ENCODE measurements at regions not wholly inside any gene's neighbourhood (a gene's known extent, or its start where the extent isn't known, plus 50 kb on each side); places are given as distances from the start of the nearest gene placed in this dataset.
A peak's percentile ranks its signal among the peaks of the same experiment; 100 is the strongest.

DNA sequence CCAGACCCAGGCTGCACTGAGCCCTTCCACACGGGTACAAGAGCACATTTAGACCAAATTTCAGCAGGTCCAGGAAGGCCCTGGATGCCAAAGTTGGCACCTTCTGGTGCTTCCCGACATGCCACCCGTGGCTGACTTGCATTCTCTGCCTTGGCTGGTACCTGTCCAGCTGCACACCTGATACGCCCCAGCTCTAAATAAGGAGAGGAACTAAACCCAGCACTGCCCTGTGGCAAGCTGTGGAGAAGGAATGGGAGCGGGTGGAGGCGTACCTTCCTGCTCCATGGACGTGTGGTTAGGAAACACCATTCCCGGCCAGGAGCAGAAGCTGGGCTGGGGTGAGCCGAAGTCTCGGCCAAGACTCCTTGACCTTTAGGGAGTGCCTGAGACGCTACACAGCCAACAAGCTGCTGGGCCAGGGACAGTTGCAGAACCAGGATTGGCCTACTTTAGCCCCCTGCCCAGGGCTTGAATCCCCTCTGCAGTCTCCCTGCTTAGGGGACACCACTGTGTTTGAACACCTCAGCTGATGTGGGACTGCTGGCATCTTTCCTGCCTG, 86.5 kb upstream of the TAF1B start:
- H3F3A ChIP-seq (ENCODE audit: low read depth) = peaks cover 12% of the 10 kb centered on the region; the same call in 1 of the 2 replicates
- TF ChIP-seq EZH2phosphoT487 (IDR thresholded peaks at IDR 0.05; ENCODE audit: borderline replicate concordance) = no peak
- H4K20me1 ChIP-seq (ENCODE audit: insufficient read depth, low read length, poor library complexity, severe bottlenecking) = no peaks in the 10 kb centered on the region
- H3K9me3 ChIP-seq (ENCODE audit: insufficient read depth, low read depth, low read length) = no peaks in the 10 kb centered on the region
- H3K27me3 ChIP-seq (ENCODE audit: insufficient read depth, low read length, poor library complexity, severe bottlenecking) = no peaks in the 10 kb centered on the region
- peaks cover 26% of the 10 kb centered on the region for H3K4me1 ChIP-seq (ENCODE audit: insufficient read depth, low read length, poor library complexity, severe bottlenecking)
- no peak overlapping the region for H3K4me2 ChIP-seq (ENCODE audit: low read depth, low read length, poor library complexity, severe bottlenecking)
- no peaks in the 10 kb centered on the region for H3K36me3 ChIP-seq (ENCODE audit: insufficient read depth, low read length)
- no peaks in the 10 kb centered on the region for H3K9me2 ChIP-seq (replicated peaks; ENCODE audit: low read depth, low read length)
- H2AFZ ChIP-seq (ENCODE audit: low read length) = no peak overlapping the region
- H3K4me3 ChIP-seq (ENCODE audit: low read length, poor library complexity, severe bottlenecking) = no peak overlapping the region
- no peaks in the 10 kb centered on the region for H3K79me2 ChIP-seq (ENCODE audit: insufficient read depth, low read length)
- no peak overlapping the region for H3K9ac ChIP-seq (ENCODE audit: low read depth, low read length, poor library complexity, severe bottlenecking)

DNA sequence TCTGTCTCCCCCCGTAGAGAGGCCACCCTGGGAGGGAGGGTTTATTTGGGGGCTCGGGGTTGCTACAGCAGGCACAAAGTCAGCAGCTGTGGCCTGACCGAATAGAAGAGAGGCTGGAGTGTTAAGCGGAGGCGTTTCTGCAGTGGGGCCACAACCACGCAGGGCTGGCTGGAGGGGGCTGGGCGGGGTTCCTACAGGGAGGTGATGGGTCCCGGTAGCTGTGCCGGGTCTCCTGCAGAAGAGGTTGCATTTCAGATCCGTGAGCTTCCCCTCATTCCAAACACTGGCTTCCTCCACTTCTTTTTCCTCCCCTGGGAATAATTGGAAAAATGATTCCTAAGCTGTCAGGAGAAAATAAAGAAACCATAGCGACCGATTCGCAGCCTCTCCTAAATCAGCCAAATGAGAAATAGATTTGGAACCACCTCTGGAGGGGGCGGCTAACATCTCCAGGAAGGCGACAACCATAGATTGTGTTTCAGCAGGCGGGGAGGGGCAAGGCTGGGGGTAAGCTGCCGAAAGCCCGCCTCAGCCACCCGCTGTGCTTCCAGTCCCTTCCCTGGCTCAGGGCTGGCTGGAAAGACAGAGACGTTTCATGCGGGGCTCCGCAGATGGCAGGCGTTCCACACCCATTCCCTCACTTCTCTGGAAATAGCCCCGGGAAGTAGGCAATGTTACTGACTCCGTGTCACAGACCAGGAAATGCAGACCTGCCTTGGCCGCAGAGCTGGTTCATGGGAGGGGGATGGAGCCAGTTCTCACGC, 85.6 kb upstream of the TAF1B start:
- Histone ChIP-seq H3F3A (ENCODE audit: low read depth) (peaks cover 12% of the 10 kb centered on the region; the same call in 1 of the 2 replicates), H3K4me3 (ENCODE audit: low read length, poor library complexity, severe bottlenecking) (no peak overlapping the region), H3K27me3 (ENCODE audit: insufficient read depth, low read length, poor library complexity, severe bottlenecking) (no peaks in the 10 kb centered on the region), H3K4me2 (ENCODE audit: low read depth, low read length, poor library complexity, severe bottlenecking) (no peak overlapping the region), H3K36me3 (ENCODE audit: insufficient read depth, low read length) (no peaks in the 10 kb centered on the region), H4K20me1 (ENCODE audit: insufficient read depth, low read length, poor library complexity, severe bottlenecking) (no peaks in the 10 kb centered on the region), H3K9me2 (replicated peaks; ENCODE audit: low read depth, low read length) (no peaks in the 10 kb centered on the region), H2AFZ (ENCODE audit: low read length) (no peak overlapping the region), H3K9ac (ENCODE audit: low read depth, low read length, poor library complexity, severe bottlenecking) (no peak overlapping the region), H3K79me2 (ENCODE audit: insufficient read depth, low read length) (no peaks in the 10 kb centered on the region), H3K4me1 (ENCODE audit: insufficient read depth, low read length, poor library complexity, severe bottlenecking) (peaks cover 23% of the 10 kb centered on the region), H3K9me3 (ENCODE audit: insufficient read depth, low read depth, low read length) (no peaks in the 10 kb centered on the region)
- TF ChIP-seq, protein P1, sequence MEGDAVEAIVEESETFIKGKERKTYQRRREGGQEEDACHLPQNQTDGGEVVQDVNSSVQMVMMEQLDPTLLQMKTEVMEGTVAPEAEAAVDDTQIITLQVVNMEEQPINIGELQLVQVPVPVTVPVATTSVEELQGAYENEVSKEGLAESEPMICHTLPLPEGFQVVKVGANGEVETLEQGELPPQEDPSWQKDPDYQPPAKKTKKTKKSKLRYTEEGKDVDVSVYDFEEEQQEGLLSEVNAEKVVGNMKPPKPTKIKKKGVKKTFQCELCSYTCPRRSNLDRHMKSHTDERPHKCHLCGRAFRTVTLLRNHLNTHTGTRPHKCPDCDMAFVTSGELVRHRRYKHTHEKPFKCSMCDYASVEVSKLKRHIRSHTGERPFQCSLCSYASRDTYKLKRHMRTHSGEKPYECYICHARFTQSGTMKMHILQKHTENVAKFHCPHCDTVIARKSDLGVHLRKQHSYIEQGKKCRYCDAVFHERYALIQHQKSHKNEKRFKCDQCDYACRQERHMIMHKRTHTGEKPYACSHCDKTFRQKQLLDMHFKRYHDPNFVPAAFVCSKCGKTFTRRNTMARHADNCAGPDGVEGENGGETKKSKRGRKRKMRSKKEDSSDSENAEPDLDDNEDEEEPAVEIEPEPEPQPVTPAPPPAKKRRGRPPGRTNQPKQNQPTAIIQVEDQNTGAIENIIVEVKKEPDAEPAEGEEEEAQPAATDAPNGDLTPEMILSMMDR (conservative IDR thresholded peaks at IDR 0.05; ENCODE audit: low read length) = no peak
- no peak for TF ChIP-seq EZH2phosphoT487 (IDR thresholded peaks at IDR 0.05; ENCODE audit: borderline replicate concordance)

DNA sequence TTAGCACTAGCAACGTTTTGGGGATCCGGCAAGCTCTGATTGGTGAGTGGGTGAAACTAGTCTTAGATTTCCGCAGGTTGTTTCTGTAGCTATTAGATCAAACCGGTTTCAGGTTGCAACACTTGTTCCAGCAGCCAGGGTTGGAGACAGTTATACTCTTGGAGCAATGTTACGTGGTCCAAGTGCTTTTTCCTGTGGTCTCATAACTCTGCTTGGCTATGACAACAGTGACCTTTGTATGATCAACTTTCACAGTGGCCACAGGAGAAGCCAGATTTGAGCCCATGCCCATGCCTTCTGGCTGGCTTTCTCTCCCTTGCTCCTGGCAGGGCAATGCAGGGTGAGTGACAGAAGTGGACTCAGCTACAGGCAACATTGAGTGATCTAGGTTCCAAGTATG, 84.5 kb upstream of the TAF1B start:
- no peaks in the 10 kb centered on the region for H3K9me2 ChIP-seq (replicated peaks; ENCODE audit: low read depth, low read length)
- H4K20me1 ChIP-seq (ENCODE audit: insufficient read depth, low read length, poor library complexity, severe bottlenecking) = no peaks in the 10 kb centered on the region
- H3K36me3 ChIP-seq (ENCODE audit: insufficient read depth, low read length) = no peaks in the 10 kb centered on the region
- no peak for TF ChIP-seq EZH2phosphoT487 (IDR thresholded peaks at IDR 0.05; ENCODE audit: borderline replicate concordance)
- H3K4me2 ChIP-seq (ENCODE audit: low read depth, low read length, poor library complexity, severe bottlenecking) = no peak overlapping the region
- H2AFZ ChIP-seq (ENCODE audit: low read length) = no peak overlapping the region
- H3K9me3 ChIP-seq (ENCODE audit: insufficient read depth, low read depth, low read length) = no peaks in the 10 kb centered on the region
- no peaks in the 10 kb centered on the region for H3K79me2 ChIP-seq (ENCODE audit: insufficient read depth, low read length)
- H3K27me3 ChIP-seq (ENCODE audit: insufficient read depth, low read length, poor library complexity, severe bottlenecking) = no peaks in the 10 kb centered on the region
- H3K9ac ChIP-seq (ENCODE audit: low read depth, low read length, poor library complexity, severe bottlenecking) = no peak overlapping the region
- H3K4me3 ChIP-seq (ENCODE audit: low read length, poor library complexity, severe bottlenecking) = no peak overlapping the region
- peaks cover 12% of the 10 kb centered on the region; the same call in 1 of the 2 replicates for H3F3A ChIP-seq (ENCODE audit: low read depth)
- peaks cover 23% of the 10 kb centered on the region for H3K4me1 ChIP-seq (ENCODE audit: insufficient read depth, low read length, poor library complexity, severe bottlenecking)

DNA sequence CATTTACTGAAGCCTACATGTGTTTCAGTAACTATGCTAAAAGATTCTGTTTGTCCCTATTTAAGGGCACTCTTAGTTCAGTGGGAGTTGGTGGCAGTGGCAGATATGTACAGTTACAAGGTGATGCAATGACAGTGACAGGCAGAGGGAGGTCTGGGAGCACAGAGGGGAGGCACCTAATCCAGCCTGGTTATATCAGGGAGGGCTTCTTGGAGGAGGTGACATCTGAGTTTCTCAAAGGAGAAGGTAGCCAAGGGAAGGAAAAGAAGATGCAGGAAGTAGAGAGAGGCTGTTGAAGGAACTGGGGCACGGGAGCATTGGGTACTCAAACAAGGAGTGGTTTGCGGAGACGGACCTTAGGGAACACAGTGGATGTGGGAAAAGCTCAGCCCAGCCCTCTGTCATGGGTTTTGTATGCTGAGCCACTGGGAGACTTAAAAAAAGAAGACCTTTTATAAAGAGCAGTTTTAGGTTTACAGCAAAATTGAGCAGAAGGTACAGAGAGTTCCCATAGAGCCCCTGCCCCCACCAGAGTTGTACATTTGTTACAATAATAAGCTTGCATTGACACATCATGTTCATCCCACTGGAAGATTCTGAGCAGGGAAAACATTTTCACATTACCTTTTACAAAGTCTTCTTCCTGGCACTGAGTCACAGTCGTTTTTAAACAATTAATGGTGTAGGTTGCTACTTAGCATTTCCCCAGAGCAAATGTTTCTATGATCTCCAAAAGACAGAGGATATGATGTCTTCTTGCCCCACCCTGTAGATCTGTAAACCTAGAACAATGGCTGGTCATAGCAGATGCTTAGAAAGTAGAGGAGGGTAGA, 83.0 kb upstream of the TAF1B start:
- Histone ChIP-seq H3K9ac (ENCODE audit: low read depth, low read length, poor library complexity, severe bottlenecking) (peak overlapping the region; percentile 33), H3K4me1 (ENCODE audit: insufficient read depth, low read length, poor library complexity, severe bottlenecking) (peaks cover 23% of the 10 kb centered on the region), H3K4me2 (ENCODE audit: low read depth, low read length, poor library complexity, severe bottlenecking) (peak overlapping the region; percentile 48), H3K27me3 (ENCODE audit: insufficient read depth, low read length, poor library complexity, severe bottlenecking) (no peaks in the 10 kb centered on the region), H4K20me1 (ENCODE audit: insufficient read depth, low read length, poor library complexity, severe bottlenecking) (no peaks in the 10 kb centered on the region), H3K36me3 (ENCODE audit: insufficient read depth, low read length) (no peaks in the 10 kb centered on the region), H3F3A (ENCODE audit: low read depth) (peaks cover 12% of the 10 kb centered on the region; the same call in 1 of the 2 replicates), H3K4me3 (ENCODE audit: low read length, poor library complexity, severe bottlenecking) (peak overlapping the region; percentile 3), H3K9me3 (ENCODE audit: insufficient read depth, low read depth, low read length) (no peaks in the 10 kb centered on the region), H3K79me2 (ENCODE audit: insufficient read depth, low read length) (no peaks in the 10 kb centered on the region), H3K9me2 (replicated peaks; ENCODE audit: low read depth, low read length) (no peaks in the 10 kb centered on the region), H2AFZ (ENCODE audit: low read length) (peak overlapping the region; percentile 17; the same call in 1 of the 2 replicates)
- TF ChIP-seq EZH2phosphoT487 (IDR thresholded peaks at IDR 0.05; ENCODE audit: borderline replicate concordance) = no peak
- TF ChIP-seq, protein P1 (conservative IDR thresholded peaks at IDR 0.05; ENCODE audit: low read length) = no peak
